ENCODE measurements at regions not wholly inside any gene's neighbourhood (a gene's known extent, or its start where the extent isn't known, plus 50 kb on each side); places are given as distances from the start of the nearest gene placed in this dataset.

- TF ChIP-seq CTCF (conservative IDR thresholded peaks at IDR 0.05 in 1 of 2, IDR thresholded peaks at IDR 0.05 in 1 of 2; ENCODE audit: low read depth in 1 of 2, low read length in 2 of 2) = no peak
- TF ChIP-seq EZH2 (IDR thresholded peaks at IDR 0.05; ENCODE audit: low read length, missing control alignments) = no peak
Observed at GRCh38 chr1:99193431-99193830, 70.9 kb upstream of the PLPPR4 start.
